ENCODE measurements at regions not wholly inside any gene's neighbourhood (a gene's known extent, or its start where the extent isn't known, plus 50 kb on each side); places are given as distances from the start of the nearest gene placed in this dataset.

- peaks cover 17% of the 10 kb centered on the region for H3K27me3 ChIP-seq (ENCODE audit: low read depth)
- ATAC-seq (no peak), DNase-seq (no peak)
- no peaks in the 10 kb centered on the region for H3K36me3 ChIP-seq
- H3K9me3 ChIP-seq = no peaks in the 10 kb centered on the region
- no peak overlapping the region for H3K27ac ChIP-seq
- no peak for TF ChIP-seq CTCF (IDR thresholded peaks at IDR 0.05)
- no peak overlapping the region for H3K4me3 ChIP-seq
- H3K4me1 ChIP-seq = no peaks in the 10 kb centered on the region
- intact Hi-C loops (cut with DNase I) = no loop called here
These were observed 209.2 kb upstream of the HMGA2 start for GRCh38 chr12:65615118-65615517.

- H3K9me3 ChIP-seq = no peaks in the 10 kb centered on the region
- H3K27me3 ChIP-seq (ENCODE audit: low read depth) = peaks cover 17% of the 10 kb centered on the region
- H3K27ac ChIP-seq = no peak overlapping the region
- no peak overlapping the region for H3K4me3 ChIP-seq
- ATAC-seq (no peak), DNase-seq (no peak)
- no peaks in the 10 kb centered on the region for H3K4me1 ChIP-seq
- no peak for TF ChIP-seq CTCF (IDR thresholded peaks at IDR 0.05)
- intact Hi-C loops (cut with DNase I) = no loop called here
- H3K36me3 ChIP-seq = no peaks in the 10 kb centered on the region
These were observed 208.3 kb upstream of the HMGA2 start for GRCh38 chr12:65616022-65616421.

DNA sequence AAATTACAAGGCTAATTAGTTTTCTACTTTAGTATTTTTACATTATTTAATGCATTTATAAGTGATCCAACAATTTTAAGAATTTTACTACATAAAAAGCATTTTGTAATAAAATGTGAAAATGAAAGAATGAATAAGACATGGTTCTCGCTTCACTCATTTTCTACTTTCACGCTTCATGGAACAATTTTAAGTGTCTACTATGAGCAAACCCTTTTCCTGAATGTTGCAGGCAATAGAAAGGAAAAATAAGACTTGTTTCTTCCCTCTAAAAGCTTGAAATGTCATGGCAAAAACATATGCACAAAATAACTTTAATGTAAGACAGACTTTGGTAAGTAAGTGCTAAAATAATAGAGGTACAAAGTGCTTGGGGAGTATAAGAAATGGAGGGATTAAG lies 205.7 kb upstream of the HMGA2 start:
- no peaks in the 10 kb centered on the region for H3K9me3 ChIP-seq
- H3K36me3 ChIP-seq = no peaks in the 10 kb centered on the region
- no peak overlapping the region for H3K4me3 ChIP-seq
- no peak for TF ChIP-seq CTCF (IDR thresholded peaks at IDR 0.05)
- no peaks in the 10 kb centered on the region for H3K4me1 ChIP-seq
- intact Hi-C loops (cut with DNase I) = no loop called here
- H3K27me3 ChIP-seq (ENCODE audit: low read depth) = peaks cover 7% of the 10 kb centered on the region
- ATAC-seq (no peak), DNase-seq (no peak)
- H3K27ac ChIP-seq = no peak overlapping the region

- ATAC-seq (no peak), DNase-seq (no peak)
- no peaks in the 10 kb centered on the region for H3K9me3 ChIP-seq
- no peak for TF ChIP-seq CTCF (IDR thresholded peaks at IDR 0.05)
- H3K27me3 ChIP-seq (ENCODE audit: low read depth) = peaks cover 7% of the 10 kb centered on the region
- intact Hi-C loops (cut with DNase I) = no loop called here
- H3K4me3 ChIP-seq = no peak overlapping the region
- H3K4me1 ChIP-seq = no peaks in the 10 kb centered on the region
- H3K36me3 ChIP-seq = no peaks in the 10 kb centered on the region
- no peak overlapping the region for H3K27ac ChIP-seq
These were observed 205.3 kb upstream of the HMGA2 start for GRCh38 chr12:65619018-65619417.

- DNase-seq = no peak
- no peaks in the 10 kb centered on the region for H3K4me1 ChIP-seq
These were observed 204.2 kb upstream of the HMGA2 start for GRCh38 chr12:65620046-65620445.

More at GRCh38 chr12:65620046-65620445, 204.2 kb upstream of the HMGA2 start:
- H3K36me3 ChIP-seq = no peaks in the 10 kb centered on the region
- no peak for ATAC-seq
- intact Hi-C loops (cut with DNase I) = no loop called here
- H3K9me3 ChIP-seq = no peaks in the 10 kb centered on the region
- TF ChIP-seq CTCF (IDR thresholded peaks at IDR 0.05) = no peak
- H3K4me3 ChIP-seq = no peak overlapping the region
- no peak overlapping the region for H3K27ac ChIP-seq
- H3K27me3 ChIP-seq (ENCODE audit: low read depth) = peaks cover 7% of the 10 kb centered on the region

All from lower lobe of right lung (tissue), 2 donors.